NT2/D1 (cell line): ENCODE measurements at regions not wholly inside any gene's neighbourhood (a gene's known extent, or its start where the extent isn't known, plus 50 kb on each side); places are given as distances from the start of the nearest gene placed in this dataset.

ENCODE experiments used
- DNase-seq: peaks from one replicate; pipeline ENCODE4 v3.0.0-alpha.2; 2011; ENCODE audit warnings: low read depth, low spot score
- H3K27me3 ChIP-seq: 2 replicates; pipeline ENCODE4 v1.6.0; 2011; ENCODE audit warnings: mild to moderate bottlenecking; ENCODE audit not compliant: insufficient read length, insufficient read depth
- H3K36me3 ChIP-seq: 2 replicates; pipeline ENCODE4 v1.6.1; 2011; ENCODE audit warnings: mild to moderate bottlenecking, low read length, mixed read lengths; ENCODE audit not compliant: insufficient read depth, insufficient read length
- H3K4me1 ChIP-seq: 2 replicates; pipeline ENCODE4 v1.5.1; 2011; ENCODE audit not compliant: insufficient read depth, insufficient read length
- H3K4me3 ChIP-seq: 2 replicates; pipeline ENCODE4 v1.5.1; 2011; ENCODE audit warnings: low read depth; ENCODE audit not compliant: insufficient read length
- H3K9ac ChIP-seq: 2 replicates; pipeline ENCODE4 v1.6.0; 2011; ENCODE audit warnings: low read depth; ENCODE audit not compliant: insufficient read length
- H3K9me3 ChIP-seq: 2 replicates; pipeline ENCODE4 v1.5.1; 2011; ENCODE audit warnings: mild to moderate bottlenecking, low read length; ENCODE audit not compliant: insufficient read depth
- SUZ12 ChIP-seq: IDR thresholded peaks from 2 replicates; pipeline ENCODE4 v1.6.1; 2011; ENCODE audit not compliant: insufficient read length, insufficient read depth; ENCODE audit errors: extremely low read depth
- YY1 ChIP-seq: IDR thresholded peaks from 2 replicates; pipeline ENCODE4 v1.6.1; 2011; ENCODE audit not compliant: insufficient read length, insufficient read depth
- ZNF274 ChIP-seq: IDR thresholded peaks from 2 replicates; pipeline ENCODE4 v1.6.1; 2011; ENCODE audit warnings: mild to moderate bottlenecking, low read depth, low read length

DNA sequence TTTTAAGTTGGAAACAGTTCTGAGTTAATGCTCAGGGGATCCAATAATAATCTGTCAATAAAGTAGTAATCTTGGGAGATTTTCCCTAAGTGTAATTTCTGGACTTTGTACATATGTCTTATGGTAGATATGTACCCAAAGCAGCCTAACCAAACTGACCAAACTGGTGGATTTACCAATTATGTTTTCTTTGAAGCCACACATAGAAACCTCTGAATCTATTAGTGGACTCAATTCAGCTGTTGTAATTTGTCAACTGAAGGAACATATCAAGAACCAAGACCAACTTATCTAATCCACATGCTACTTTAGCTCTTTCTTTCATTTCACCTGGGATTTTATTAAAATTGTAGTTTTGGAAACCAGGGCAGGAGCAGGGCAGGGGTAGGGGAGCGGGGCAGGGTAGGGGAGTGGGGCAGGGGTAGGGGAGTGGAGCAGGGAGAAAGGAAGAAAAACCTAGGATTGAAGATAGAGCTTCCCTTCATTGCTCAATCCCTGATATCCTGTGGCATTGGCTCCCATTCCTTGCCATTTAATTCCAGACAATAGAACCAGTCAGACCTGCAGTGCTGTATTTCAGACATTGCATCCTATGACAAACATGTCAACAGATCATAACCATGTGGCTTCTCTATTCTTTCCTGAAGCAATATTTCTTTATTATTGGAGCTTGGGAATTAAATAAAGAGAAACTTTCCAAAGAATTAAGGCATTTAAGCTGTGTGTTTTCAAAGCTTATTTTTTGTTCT, 101.8 kb downstream of the NFKBIZ start:
- Histone ChIP-seq H3K4me1 (no peaks in the 10 kb centered on the region), H3K4me3 (no peak overlapping the region), H3K9ac (no peak overlapping the region), H3K27me3 (no peaks in the 10 kb centered on the region), H3K9me3 (no peaks in the 10 kb centered on the region), H3K36me3 (no peaks in the 10 kb centered on the region)
- no peak for DNase-seq
- no peak for TF ChIP-seq YY1
- TF ChIP-seq ZNF274, result no peak
- no peak for TF ChIP-seq SUZ12

- no peak overlapping the region for H3K9ac ChIP-seq
- no peak for DNase-seq
- no peak overlapping the region for H3K4me3 ChIP-seq
- no peaks in the 10 kb centered on the region for H3K27me3 ChIP-seq
- no peaks in the 10 kb centered on the region for H3K9me3 ChIP-seq
- no peaks in the 10 kb centered on the region for H3K4me1 ChIP-seq
- TF ChIP-seq SUZ12 (no peak), YY1 (no peak), ZNF274 (no peak)
- no peaks in the 10 kb centered on the region for H3K36me3 ChIP-seq
Measured at GRCh38 chr3:101954361-101954760, 105.0 kb downstream of the NFKBIZ start.

DNA sequence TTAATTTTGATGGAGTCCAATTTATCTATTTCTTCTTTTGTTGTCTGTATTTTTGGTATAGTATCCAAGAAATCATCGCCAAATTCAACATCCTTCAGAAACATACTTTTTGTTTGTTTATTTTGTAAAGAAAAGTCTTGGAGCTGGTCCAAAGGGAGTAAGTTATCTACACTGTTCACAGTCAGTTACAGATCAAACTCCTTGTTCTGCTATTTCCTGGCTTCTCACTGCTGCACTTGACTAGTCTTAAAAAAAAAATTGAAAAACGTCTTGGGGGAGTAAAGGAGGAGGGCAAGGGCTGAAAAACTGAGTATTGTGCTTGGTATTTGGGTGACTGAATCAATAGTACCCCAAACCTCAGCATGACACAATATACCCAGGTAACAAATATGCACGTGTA, 105.6 kb downstream of the NFKBIZ start:
- no peak overlapping the region for H3K4me3 ChIP-seq
- no peak for TF ChIP-seq YY1
- no peak for TF ChIP-seq ZNF274
- TF ChIP-seq SUZ12, result no peak
- no peaks in the 10 kb centered on the region for H3K27me3 ChIP-seq
- H3K9ac ChIP-seq, result no peak overlapping the region
- H3K36me3 ChIP-seq, result no peaks in the 10 kb centered on the region
- DNase-seq, result no peak
- no peaks in the 10 kb centered on the region for H3K9me3 ChIP-seq
- H3K4me1 ChIP-seq, result no peaks in the 10 kb centered on the region

- H3K9me3 ChIP-seq, result no peaks in the 10 kb centered on the region
- H3K4me1 ChIP-seq, result no peaks in the 10 kb centered on the region
- no peaks in the 10 kb centered on the region for H3K36me3 ChIP-seq
- H3K27me3 ChIP-seq, result no peaks in the 10 kb centered on the region
- no peak for TF ChIP-seq SUZ12
- TF ChIP-seq YY1, result no peak
- no peak for TF ChIP-seq ZNF274
- no peak overlapping the region for H3K4me3 ChIP-seq
- no peak for DNase-seq
- no peak overlapping the region for H3K9ac ChIP-seq
Measured at GRCh38 chr3:101962055-101962454, 112.7 kb downstream of the NFKBIZ start.

DNA sequence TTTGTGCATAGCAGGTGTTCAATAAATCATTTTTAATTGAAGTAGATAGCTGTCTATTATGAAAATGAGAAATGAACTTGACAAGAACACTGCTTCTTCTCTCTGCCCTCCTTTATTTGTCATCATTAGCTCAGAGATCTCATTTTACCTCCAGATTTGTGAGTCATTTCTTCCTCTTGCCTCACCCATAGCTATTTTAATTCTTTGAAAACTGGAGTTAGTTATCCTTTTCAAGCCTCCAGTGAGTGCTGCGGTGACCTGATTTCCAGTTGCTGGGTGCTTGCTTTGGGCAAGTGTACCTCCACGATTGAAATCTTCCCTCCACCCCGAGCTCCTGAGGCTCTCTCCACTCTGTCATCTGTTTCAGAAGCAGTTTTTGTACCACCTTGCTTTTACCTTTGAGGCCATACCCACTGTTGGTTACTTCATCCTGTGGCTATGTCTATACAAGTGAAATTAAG, 114.6 kb downstream of the NFKBIZ start:
- H3K9me3 ChIP-seq, result no peaks in the 10 kb centered on the region
- no peaks in the 10 kb centered on the region for H3K4me1 ChIP-seq
- TF ChIP-seq SUZ12 (no peak), ZNF274 (no peak), YY1 (no peak)
- H3K9ac ChIP-seq, result no peak overlapping the region
- no peak for DNase-seq
- no peaks in the 10 kb centered on the region for H3K36me3 ChIP-seq
- no peak overlapping the region for H3K4me3 ChIP-seq
- H3K27me3 ChIP-seq, result no peaks in the 10 kb centered on the region

DNA sequence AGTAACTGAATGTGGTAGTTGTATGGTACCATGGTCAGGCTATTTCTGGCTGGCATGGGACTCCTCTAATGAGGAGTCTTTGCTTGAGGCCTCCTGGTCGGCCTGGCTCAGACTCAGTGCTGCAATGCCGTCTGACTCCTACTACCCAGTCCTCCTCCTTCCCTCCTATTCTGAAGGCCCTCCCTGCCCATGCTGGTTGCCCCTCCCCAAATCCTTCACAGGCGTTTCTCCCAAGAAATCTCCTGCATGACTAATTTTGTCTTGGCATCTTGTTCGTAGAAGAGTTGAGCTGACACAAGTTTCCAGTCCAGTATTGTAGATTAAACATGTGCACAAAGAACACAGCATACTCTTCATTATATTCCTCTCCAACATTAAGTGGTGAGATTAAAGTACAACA, 115.5 kb downstream of the NFKBIZ start:
- no peaks in the 10 kb centered on the region for H3K4me1 ChIP-seq
- no peaks in the 10 kb centered on the region for H3K27me3 ChIP-seq
- no peak overlapping the region for H3K9ac ChIP-seq
- H3K36me3 ChIP-seq, result no peaks in the 10 kb centered on the region
- H3K4me3 ChIP-seq, result no peak overlapping the region
- no peaks in the 10 kb centered on the region for H3K9me3 ChIP-seq
- DNase-seq, result no peak
- TF ChIP-seq SUZ12, result no peak
- no peak for TF ChIP-seq ZNF274
- no peak for TF ChIP-seq YY1

GRCh38 chr3:101966226-101966625, 116.9 kb downstream of the NFKBIZ start:
- H3K27me3 ChIP-seq, result no peaks in the 10 kb centered on the region
- no peak overlapping the region for H3K4me3 ChIP-seq
- no peak for DNase-seq
- H3K4me1 ChIP-seq, result no peaks in the 10 kb centered on the region
- H3K9me3 ChIP-seq, result no peaks in the 10 kb centered on the region
- H3K36me3 ChIP-seq, result no peaks in the 10 kb centered on the region
- no peak for TF ChIP-seq YY1
- H3K9ac ChIP-seq, result no peak overlapping the region

GRCh38 chr3:101970212-101970611, 120.9 kb downstream of the NFKBIZ start:
- Histone ChIP-seq H3K9me3 (no peaks in the 10 kb centered on the region), H3K4me3 (no peak overlapping the region), H3K36me3 (no peaks in the 10 kb centered on the region), H3K27me3 (no peaks in the 10 kb centered on the region), H3K9ac (no peak overlapping the region), H3K4me1 (no peaks in the 10 kb centered on the region)
- no peak for TF ChIP-seq SUZ12
- TF ChIP-seq ZNF274, result no peak
- TF ChIP-seq YY1, result no peak
- DNase-seq, result no peak
